GM12865 (cell line): ENCODE measurements at regions not wholly inside any gene's neighbourhood (a gene's known extent, or its start where the extent isn't known, plus 50 kb on each side); places are given as distances from the start of the nearest gene placed in this dataset.

Experiments used
- DNase-seq: peaks from one replicate; pipeline ENCODE4 v3.0.0; 2010; ENCODE audit warnings: low read depth
- H3K4me3 ChIP-seq: 2 replicates; pipeline ENCODE4 v1.5.1; 2011; ENCODE audit warnings: mild to moderate bottlenecking, low read depth, low read length, control low read depth
- TF ChIP-seq, protein P1 (sequence below): IDR thresholded peaks from 2 replicates; pipeline ENCODE4 v1.5.1; 2011; ENCODE audit warnings: low read length, control low read depth, low read depth, inconsistent platforms; ENCODE audit not compliant: insufficient read depth; ENCODE audit errors: missing control alignments

DNA sequence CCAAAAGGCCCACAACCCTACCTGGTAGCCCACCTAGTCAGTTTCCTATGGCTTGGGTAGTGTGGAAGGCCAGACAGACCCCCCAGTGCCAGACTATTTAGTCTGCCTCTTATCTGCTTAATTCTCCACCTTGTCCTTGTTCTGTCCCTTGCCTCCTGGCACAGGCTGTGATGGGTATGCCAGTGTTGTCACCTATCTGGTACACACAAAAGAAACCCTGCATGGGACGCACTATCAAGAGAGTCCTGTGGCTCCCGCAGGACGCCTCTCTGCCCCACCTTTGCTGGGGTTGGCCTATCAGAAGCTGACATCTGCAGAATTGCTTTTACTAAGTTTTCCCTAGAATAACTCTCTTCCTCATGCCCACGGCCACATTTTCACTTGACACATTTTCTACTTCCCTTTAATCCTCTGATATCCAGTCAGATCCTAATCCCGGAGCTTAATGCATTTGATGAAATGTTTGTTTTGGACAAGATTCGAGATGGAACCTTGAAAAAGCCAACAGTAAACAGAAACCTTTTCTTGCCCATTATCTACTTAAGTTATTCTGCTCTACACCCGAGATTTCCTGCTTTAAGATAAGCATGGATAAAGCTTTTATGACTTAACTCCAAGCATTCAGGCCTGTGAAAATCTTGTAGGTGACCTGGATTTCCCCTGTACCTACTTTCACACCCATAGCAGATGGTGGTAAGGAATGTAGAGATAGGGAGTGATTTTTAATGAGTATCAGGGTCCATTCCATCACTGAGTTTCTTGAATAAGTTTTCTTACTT is 468.5 kb downstream of the ZNF608 start:
- TF ChIP-seq, protein P1, sequence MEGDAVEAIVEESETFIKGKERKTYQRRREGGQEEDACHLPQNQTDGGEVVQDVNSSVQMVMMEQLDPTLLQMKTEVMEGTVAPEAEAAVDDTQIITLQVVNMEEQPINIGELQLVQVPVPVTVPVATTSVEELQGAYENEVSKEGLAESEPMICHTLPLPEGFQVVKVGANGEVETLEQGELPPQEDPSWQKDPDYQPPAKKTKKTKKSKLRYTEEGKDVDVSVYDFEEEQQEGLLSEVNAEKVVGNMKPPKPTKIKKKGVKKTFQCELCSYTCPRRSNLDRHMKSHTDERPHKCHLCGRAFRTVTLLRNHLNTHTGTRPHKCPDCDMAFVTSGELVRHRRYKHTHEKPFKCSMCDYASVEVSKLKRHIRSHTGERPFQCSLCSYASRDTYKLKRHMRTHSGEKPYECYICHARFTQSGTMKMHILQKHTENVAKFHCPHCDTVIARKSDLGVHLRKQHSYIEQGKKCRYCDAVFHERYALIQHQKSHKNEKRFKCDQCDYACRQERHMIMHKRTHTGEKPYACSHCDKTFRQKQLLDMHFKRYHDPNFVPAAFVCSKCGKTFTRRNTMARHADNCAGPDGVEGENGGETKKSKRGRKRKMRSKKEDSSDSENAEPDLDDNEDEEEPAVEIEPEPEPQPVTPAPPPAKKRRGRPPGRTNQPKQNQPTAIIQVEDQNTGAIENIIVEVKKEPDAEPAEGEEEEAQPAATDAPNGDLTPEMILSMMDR = no peak
- no peak for DNase-seq
- no peak overlapping the region for H3K4me3 ChIP-seq

DNA sequence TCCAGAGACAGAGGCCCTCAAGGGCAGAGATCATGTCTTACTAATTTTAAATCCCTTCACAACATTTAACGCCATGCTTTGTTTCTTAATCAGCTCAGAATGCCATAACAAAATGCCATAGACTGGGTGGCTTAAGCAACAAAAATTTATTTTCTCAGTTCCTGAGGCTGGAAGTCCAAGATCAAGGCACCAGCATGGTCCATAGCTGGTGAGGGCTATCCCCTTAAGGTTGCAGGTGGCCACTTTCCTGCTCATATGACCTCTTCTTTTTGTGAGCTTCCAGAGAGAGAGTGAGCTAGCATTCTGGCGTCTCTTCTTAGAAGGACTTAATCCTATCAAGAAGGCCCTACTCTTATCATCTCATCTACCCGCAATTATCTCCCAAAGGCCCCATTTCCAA is 470.3 kb downstream of the ZNF608 start:
- no peak for DNase-seq
- H3K4me3 ChIP-seq = no peak overlapping the region
- TF ChIP-seq, protein P1 = no peak

DNA sequence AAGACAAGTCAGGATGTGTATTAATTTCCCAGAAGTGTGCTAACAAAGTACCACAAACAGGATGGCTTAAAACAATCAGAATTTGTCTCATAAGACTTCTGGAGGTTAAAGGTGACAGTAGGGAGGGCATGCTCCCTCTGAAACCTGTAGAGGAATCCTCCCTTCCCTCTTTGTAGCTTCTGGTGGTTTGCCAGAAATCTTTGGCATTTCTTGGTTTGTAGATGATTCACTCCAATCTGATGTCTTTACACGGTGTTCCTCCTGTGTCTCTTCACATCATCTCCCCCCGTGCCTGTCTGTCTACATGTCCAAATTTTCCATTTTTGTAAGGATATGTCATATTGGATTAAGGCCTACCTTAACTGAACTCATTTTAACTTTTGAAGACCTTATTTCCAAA is 471.5 kb downstream of the ZNF608 start:
- no peak overlapping the region for H3K4me3 ChIP-seq
- no peak for DNase-seq
- TF ChIP-seq, protein P1 = no peak

DNA sequence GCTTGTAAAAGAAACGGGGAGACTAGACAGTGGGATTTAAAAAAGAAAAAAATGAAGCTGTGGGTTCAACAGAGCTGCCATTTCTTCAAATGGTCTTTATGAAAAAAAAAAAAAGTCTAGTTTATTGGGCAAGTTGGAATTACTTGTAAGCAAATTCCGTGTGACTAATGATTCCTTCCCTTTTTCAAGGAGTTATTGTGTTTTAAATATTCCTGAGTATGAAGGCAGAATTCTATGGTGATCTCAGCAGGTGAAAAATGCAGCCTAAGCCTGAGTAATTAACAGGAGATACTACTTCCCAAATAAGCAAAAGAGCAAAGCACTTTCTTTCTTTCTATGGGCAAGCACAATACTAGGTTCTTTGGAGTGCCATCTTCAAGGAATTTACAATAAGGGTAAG is 481.9 kb downstream of the ZNF608 start:
- DNase-seq = no peak
- no peak overlapping the region for H3K4me3 ChIP-seq
- TF ChIP-seq, protein P1 = no peak

DNA sequence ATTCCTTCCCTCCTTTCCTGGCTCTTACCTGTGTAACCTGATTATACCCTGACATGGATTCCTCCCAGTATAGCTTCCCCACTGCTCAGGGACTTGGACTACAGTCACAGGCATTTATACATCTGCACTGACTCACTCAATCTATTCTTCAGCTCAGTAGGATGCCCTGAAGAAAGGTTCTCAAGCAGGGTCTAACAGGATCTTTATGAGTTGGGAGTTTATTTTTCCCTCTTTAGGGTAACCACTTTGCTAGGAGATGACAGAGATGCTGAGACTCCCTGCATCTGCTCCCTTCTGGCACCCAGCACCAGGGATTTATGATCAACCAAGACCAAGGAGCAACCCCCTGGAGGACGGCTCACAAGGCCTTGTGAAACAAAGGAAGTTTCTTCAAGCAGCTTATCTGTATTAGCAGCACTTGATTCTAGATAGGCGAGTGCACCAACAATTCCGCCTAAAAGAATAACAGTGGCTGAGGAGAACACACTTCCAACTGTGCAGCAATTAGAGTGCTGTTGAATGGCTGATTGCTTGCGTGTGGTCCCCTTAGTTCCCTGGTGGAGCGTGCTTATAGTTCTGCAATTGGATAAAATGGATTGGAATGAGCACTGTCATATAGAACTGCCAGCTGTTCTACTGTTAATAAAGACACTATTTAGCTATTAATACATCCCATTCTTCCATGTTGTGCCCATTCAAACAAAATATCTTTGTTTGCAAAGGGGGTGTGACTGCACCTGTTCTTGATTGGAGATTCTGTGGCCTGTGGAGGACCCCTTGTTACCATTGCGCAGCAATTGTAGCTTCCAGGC is 482.6 kb downstream of the ZNF608 start:
- H3K4me3 ChIP-seq = no peak overlapping the region
- TF ChIP-seq, protein P1 = no peak
- DNase-seq = no peak

DNA sequence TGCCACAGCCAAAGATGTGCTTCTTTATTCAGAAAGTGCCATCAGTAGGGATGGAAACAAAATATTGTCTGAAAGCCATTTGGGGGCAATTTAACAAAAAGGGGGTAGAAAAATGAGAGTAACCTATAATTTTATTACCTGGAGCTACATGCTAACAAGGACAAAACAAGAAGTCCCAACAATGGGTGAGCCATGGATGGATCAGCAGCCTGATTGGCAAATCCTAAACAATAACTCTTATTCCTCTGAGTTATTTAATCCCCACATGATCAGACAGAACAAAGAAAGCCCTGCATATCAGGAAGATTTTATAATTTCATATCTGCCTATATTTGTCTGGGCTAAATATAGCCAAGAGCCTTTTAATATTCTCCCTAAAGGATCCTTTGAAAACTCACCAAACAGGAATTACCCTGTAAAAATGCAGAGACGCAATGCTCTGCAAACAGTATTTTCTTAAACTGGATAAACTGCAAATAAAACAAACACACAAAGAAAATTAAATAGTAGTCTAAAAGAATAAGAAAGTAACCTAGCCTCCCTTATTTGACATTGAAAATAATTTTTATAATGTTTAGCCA is 483.4 kb downstream of the ZNF608 start:
- no peak overlapping the region for H3K4me3 ChIP-seq
- DNase-seq = no peak
- TF ChIP-seq, protein P1 = no peak
